Heart left ventricle (tissue), 16 donors: ENCODE measurements at regions not wholly inside any gene's neighbourhood (a gene's known extent, or its start where the extent isn't known, plus 50 kb on each side); places are given as distances from the start of the nearest gene placed in this dataset.

ENCODE experiments used
- ATAC-seq, 4 donors: fragments of 200-7000 bp; cut with Tn5 transposase; one replicate each; pipeline ENCODE4 v1.9.1; 2020 to 2022; ENCODE audit warnings: moderate library complexity in 4 of 4, mild to moderate bottlenecking in 3 of 4, moderate number of reproducible peaks in 1 of 4
- DNase-seq, 5 donors: peaks; one replicate each; pipeline ENCODE4 v3.0.0-alpha.2; 2020
- H3K27ac ChIP-seq, 12 donors: fragments of 200-600 bp; sonication (generic) in 4 of 12; one replicate each; pipeline versions ENCODE4 v1.5.0 to v1.8.0; 2016 to 2022; ENCODE audit warnings: mild to moderate bottlenecking in 2 of 12
- H3K27me3 ChIP-seq, 9 donors: fragments of 200-600 bp; sonication (generic) in 2 of 9; one replicate each; pipeline versions ENCODE4 v1.5.1 to v1.8.0; 2016 to 2022; ENCODE audit warnings: mild to moderate bottlenecking in 3 of 9
- H3K36me3 ChIP-seq, 9 donors: fragments of 200-600 bp; sonication (generic) in 2 of 9; one replicate each; pipeline versions ENCODE4 v1.5.0 to v1.8.0; 2018 to 2022; ENCODE audit warnings: mild to moderate bottlenecking in 2 of 9
- H3K4me1 ChIP-seq, 12 donors: fragments of 200-600 bp; sonication (generic) in 4 of 12; one replicate each; pipeline versions ENCODE4 v1.5.0 to v1.8.0; 2016 to 2022; ENCODE audit warnings: mild to moderate bottlenecking in 3 of 12
- H3K4me3 ChIP-seq, 12 donors: fragments of 200-600 bp; sonication (generic) in 4 of 12; one replicate each; pipeline versions ENCODE4 v1.5.0 to v1.8.0; 2017 to 2022; ENCODE audit warnings: mild to moderate bottlenecking in 9 of 12, moderate library complexity in 4 of 12
- H3K9me3 ChIP-seq, 12 donors: fragments of 200-600 bp; sonication (generic) in 4 of 12; one replicate each; pipeline versions ENCODE4 v1.5.0 to v1.8.0; 2016 to 2022; ENCODE audit warnings: mild to moderate bottlenecking in 1 of 12
- POLR2A ChIP-seq, 2 donors: fragments of 450-650 bp; IDR thresholded peaks; one replicate each; pipeline ENCODE4 v1.6.1; 2017; ENCODE audit warnings: antibody characterized with exemption in 2 of 2, mild to moderate bottlenecking in 2 of 2, moderate library complexity in 2 of 2
- whole genome bisulfite sequencing, 4 donors: extraction: QIAGEN DNeasy Blood & Tissue Kit in 2 of 4; methylation state at CpG; one replicate each; pipeline versions ENCODE4 v1.1.5 to v1.1.7; 2013 to 2018; 5-methylcytosine and 5-hydroxymethylcytosine counted together
- intact Hi-C, 10 donors: fragments of 100-400 bp; cut with DNase I; formaldehyde crosslinking; loops; one replicate each; pipeline versions ENCODE4 v1.11.1 to v1.14.2; 2022
- TF ChIP-seq, protein P1 (sequence below), 12 donors: fragments of 200-600 bp; sonication (generic) in 4 of 12; IDR thresholded peaks; one replicate each; pipeline versions ENCODE4 v1.5.0 to v1.8.0; 2018 to 2022; ENCODE audit warnings: antibody characterized with exemption in 12 of 12, mild to moderate bottlenecking in 5 of 12
- donor health status: ischemic (EF 13 %, LVEDD 7.1; RV severe dilation, severe dysfunction).
- donor health status: healthy with polysubstance abuse.
- donor health status: DM: no; HTN: yes; CAD: no.
- donor health status: DM: no; HTN: no; CAD: no.
- donor health status: ischemic (EF 25% LVEDD 6.9; RV normal size, moderate dysfunction).
- donor health status: ischemic (EF 25% LVEDD 5.7; RV mildly dilated, moderate dysfunction).
- donor health status: healthy.
- donor health status: DM: yes; HTN: yes; CAD: no.
- donor health status: ischemic (EF 35%, LVEDD 5.7; RV mildly dilated, moderate dysfunction).
- donor health status: nonischemic (EF 11% LVEDD 7.7; RV severe dilation, severe dysfunction).
- donor health status: DM: yes; HTN: yes; CAD: no.
- donor health status: PGD.
- donor health status: ischemic (EF 29% LVEDD 5.4; RV normal size, mild dysfunction).
- donor health status: nonischemic (EF 23%, LVEDD 6.1; RV moderate dilation, normal function).

DNA sequence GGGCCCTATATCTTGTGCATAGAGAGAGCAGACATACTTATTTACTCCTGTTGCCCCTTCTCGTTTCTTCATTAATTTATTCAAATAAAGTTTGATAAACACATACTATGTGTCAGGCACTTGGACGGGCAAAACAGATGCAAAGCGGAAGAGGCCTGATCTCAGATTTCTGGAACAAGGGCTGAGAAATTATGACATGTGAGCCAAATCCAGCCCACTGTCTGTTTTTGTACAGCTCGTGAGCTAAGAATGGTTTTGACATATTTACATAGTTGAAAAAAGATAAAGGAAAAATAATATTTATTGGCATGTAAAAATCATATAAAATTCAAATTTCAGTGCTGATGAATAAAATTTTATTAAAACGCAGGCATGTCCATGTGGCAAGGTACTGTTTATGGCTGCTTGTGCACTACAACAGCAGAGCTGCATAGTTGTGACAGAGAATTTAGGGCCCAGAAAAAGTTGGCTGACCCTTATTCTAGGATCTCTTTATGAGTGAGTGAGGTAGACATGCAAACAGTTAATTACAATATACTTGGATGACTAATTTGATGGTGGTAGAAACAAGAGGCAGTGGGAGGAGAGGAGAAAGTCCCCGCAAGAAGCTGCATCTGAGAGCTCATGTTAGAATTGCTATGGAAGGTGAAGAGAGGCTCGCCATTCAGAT lies 68.1 kb upstream of the ITPRID1 start:
- TF ChIP-seq, protein P1, sequence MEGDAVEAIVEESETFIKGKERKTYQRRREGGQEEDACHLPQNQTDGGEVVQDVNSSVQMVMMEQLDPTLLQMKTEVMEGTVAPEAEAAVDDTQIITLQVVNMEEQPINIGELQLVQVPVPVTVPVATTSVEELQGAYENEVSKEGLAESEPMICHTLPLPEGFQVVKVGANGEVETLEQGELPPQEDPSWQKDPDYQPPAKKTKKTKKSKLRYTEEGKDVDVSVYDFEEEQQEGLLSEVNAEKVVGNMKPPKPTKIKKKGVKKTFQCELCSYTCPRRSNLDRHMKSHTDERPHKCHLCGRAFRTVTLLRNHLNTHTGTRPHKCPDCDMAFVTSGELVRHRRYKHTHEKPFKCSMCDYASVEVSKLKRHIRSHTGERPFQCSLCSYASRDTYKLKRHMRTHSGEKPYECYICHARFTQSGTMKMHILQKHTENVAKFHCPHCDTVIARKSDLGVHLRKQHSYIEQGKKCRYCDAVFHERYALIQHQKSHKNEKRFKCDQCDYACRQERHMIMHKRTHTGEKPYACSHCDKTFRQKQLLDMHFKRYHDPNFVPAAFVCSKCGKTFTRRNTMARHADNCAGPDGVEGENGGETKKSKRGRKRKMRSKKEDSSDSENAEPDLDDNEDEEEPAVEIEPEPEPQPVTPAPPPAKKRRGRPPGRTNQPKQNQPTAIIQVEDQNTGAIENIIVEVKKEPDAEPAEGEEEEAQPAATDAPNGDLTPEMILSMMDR (IDR thresholded peaks at IDR 0.05), result no peak
- no peak for TF ChIP-seq POLR2A (IDR thresholded peaks at IDR 0.05)
- ATAC-seq, result no peak
- Histone ChIP-seq H3K27ac (no peak overlapping the region), H3K27me3 (peaks cover 0 to 36% (median 0%) of the 10 kb centered on the region in 9 donors), H3K36me3 (no peaks in the 10 kb centered on the region), H3K4me3 (no peak overlapping the region), H3K4me1 (no peaks in the 10 kb centered on the region), H3K9me3 (peaks cover 0 to 7% (median 0%) of the 10 kb centered on the region in 12 donors)
- no peak for DNase-seq
- intact Hi-C loops, result loop anchor here in 5 of 10 donors (5.0 to 10.0 kb wide), 4 partner anchors 189 to 759 kb away; no protein-coding TSS in a partner anchor
- WGBS, 4 donors, result 72 to 75% (median 74%) methylated on average over 7 of the region's 7 CpGs

DNA sequence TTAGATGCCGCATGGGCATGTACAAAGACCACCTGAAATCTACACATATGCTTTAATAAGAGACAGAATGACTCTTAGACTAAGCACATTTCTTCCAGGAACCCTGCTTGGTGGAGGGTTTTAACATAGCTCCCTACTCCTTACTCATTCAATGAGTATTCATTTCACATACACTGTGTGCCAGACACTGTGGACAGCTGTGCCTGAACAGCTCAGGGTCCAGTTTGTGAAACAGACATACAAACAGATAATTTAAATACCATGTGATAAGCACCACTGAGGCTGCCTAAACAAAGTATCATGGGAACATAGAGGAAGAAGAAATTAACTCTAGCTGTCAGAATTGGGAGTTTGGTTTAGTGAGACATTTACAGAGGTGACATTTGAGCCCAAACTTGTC lies 65.2 kb upstream of the ITPRID1 start:
- Histone ChIP-seq H3K4me1 (no peaks in the 10 kb centered on the region), H3K4me3 (no peak overlapping the region)
- intact Hi-C loops, result loop anchor here in 5 of 10 donors (5.0 to 10.0 kb wide), 4 partner anchors 186 to 756 kb away; no protein-coding TSS in a partner anchor

DNA sequence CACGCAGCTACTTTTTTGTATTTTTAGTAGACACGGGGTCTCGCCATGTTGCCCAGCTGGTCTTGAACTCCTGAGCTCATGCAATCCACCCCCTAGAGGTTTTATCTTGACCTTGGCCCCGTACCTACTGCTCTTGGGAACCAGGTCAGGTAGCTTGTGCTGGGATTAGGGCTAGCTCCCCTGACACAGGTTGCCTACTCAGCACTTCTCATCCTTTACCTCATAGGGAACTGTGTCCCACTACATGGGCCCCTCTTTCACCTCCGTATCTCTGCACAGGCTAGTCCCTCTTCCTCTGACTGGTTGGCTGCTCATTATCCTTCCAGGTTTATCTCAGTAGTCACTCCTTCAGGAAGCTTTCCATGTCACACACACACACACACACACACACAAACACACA lies 58.0 kb upstream of the ITPRID1 start:
- intact Hi-C loops, result no loop called here
- 86 to 90% (median 88%) methylated on average over 5 of the region's 5 CpGs for WGBS, 4 donors
- peaks cover 0 to 9% (median 0%) of the 10 kb centered on the region in 9 donors for H3K27me3 ChIP-seq
- DNase-seq (no peak), ATAC-seq (no peak)
- no peak for TF ChIP-seq POLR2A (IDR thresholded peaks at IDR 0.05)
- H3K4me1 ChIP-seq, result no peaks in the 10 kb centered on the region
- no peak overlapping the region for H3K4me3 ChIP-seq
- H3K36me3 ChIP-seq, result no peaks in the 10 kb centered on the region
- H3K27ac ChIP-seq, result no peak overlapping the region
- H3K9me3 ChIP-seq, result no peaks in the 10 kb centered on the region

More for the DNA sequence above, 65.2 kb upstream of the ITPRID1 start:
- ATAC-seq (no peak), DNase-seq (no peak)
- Histone ChIP-seq H3K9me3 (peaks cover 0 to 7% (median 0%) of the 10 kb centered on the region in 12 donors), H3K27ac (no peak overlapping the region), H3K27me3 (peaks cover 0 to 18% (median 0%) of the 10 kb centered on the region in 9 donors), H3K36me3 (no peaks in the 10 kb centered on the region)
- WGBS, 4 donors, result 90 to 100% (median 94%) methylated on average over 1 of the region's 1 CpG
- TF ChIP-seq, protein P1 (IDR thresholded peaks at IDR 0.05), result no peak
- no peak for TF ChIP-seq POLR2A (IDR thresholded peaks at IDR 0.05)

DNA sequence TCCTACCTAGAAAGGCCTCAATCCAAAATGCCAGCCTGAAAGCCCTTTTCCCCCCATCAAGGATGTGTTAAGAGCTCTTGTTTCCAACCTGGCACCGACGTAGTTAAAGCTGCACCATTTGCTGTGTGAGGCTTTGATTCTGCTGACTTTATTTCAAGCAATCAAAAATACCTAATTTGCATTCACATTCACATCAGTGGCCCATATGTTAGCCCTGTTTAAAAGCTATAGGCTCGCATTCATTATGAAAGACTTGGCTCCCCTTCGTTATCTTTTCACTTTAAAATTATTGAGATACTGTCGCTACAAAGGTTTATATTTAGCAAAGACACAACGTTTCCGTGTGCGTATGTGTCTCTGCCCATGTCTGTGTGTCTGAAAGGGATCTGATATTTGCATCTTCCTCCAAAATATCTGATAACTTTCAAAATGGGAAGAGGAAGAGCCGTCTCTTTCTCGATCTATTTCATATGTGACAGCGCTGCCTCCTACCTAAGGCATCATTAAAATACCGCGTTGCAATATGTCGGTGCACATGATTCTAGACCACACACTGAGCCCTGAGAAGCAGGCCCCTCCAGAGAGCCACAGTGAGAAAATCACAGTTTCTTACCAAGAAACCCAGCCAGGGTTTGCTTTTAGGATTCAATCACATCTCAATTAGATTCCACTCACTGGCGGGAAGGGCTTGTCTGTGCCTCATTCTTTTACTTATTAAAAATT lies 57.1 kb upstream of the ITPRID1 start:
- Histone ChIP-seq H3K4me1 (no peaks in the 10 kb centered on the region), H3K4me3 (no peak overlapping the region), H3K36me3 (no peaks in the 10 kb centered on the region), H3K27ac (no peak overlapping the region), H3K27me3 (peaks cover 0 to 4% (median 0%) of the 10 kb centered on the region in 9 donors), H3K9me3 (no peaks in the 10 kb centered on the region)
- intact Hi-C loops, result no loop called here
- ATAC-seq, result no peak
- TF ChIP-seq, protein P1 (IDR thresholded peaks at IDR 0.05), result no peak
- TF ChIP-seq POLR2A (IDR thresholded peaks at IDR 0.05), result no peak
- 73 to 81% (median 75%) methylated on average over 15 of the region's 15 CpGs for WGBS, 4 donors
- no peak for DNase-seq
